HG03064 (cell line): ENCODE measurements at regions not wholly inside any gene's neighbourhood (a gene's known extent, or its start where the extent isn't known, plus 50 kb on each side); places are given as distances from the start of the nearest gene placed in this dataset.

ENCODE experiments used
- ATAC-seq: cut with Tn5 transposase; IDR thresholded peaks from one replicate; pipeline ENCODE4 v1.9.1; 2021; ENCODE audit warnings: low read depth; ENCODE audit not compliant: unreplicated experiment

GRCh38 chr16:73215678-73216377 lies 167.9 kb upstream of the ZFHX3 start:
- ATAC-seq = no peak

DNA sequence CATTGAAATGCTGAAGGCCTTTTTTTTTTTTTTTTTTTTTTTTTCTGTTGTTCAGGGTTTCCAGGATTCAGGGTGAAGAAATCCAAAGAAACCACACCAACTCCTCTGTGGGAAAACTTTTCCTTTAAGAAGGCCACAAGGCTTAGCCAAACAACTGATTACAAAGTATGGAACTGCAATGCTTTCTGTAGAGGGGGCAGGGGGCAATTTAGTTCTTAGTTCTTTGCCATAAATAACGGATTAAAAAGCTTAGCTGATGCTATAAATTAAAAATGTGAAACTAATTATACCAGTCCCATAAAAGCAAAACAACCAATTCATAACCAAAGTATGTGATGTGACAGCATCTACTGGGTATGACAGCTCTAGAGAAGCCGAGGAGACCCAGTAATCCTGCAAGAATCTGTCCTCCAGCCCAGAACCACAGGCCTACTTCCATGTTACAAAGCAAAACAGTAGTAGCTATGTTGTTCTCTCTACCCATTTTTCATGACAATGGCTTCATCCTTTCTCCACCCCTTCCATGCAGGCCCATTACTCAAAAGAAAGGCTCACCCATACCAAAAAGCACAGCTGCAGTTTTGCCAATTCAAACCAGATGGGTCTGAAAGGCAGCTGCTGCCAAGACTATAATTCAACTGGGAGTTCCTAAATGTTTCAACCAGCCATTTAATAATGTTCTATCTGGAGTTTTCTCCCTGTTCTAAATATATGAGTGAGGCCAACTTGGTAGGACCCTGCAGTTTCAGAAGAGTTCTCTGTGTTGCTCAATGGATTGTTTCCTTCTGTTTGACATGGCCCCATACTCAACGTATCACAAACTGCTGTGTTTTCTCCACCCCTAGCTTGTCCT lies 167.1 kb upstream of the ZFHX3 start:
- no peak for ATAC-seq

- ATAC-seq = no peak
These were observed 166.0 kb upstream of the ZFHX3 start for GRCh38 chr16:73213732-73214455.

- no peak for ATAC-seq
These were observed 164.5 kb upstream of the ZFHX3 start for GRCh38 chr16:73212431-73212830.

DNA sequence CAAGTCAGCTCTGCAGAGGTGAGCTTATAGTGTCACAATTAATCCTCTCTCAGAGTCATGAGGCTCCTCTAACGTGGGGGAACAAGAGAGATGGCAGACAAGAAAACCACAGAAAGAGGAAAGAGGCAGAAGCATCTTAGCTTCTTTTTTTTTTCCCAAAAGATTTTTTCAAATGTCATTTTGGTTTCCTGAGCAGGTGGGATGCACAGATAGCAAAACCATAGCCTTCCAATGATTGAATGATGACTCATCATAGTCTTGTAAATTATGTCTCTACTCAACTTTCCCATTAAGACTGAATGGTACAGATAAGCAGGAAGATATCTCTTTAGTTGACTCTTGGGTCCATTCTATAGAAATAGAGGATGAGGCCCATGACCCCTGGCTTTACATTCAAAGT lies 162.8 kb upstream of the ZFHX3 start:
- no peak for ATAC-seq

DNA sequence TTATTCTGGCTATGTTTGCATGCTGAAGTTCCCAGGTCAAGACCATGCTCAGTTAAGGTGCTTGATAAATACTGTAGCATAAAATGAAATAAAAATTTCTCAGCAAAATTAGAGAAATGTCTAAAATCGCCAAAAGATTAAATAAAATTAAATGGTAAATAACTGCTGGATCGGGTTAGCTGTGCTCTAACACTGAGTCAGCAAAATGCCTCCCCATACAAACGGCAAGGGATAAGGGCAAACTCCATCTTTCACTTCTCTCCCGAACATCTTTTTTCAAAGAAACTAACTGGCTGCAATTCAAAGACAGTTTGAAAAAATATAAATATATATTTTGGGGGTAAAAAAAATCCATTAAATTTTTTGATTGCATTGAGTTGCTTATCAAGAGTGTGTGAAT lies 162.2 kb upstream of the ZFHX3 start:
- ATAC-seq = no peak

- ATAC-seq = no peak
These were observed 161.3 kb upstream of the ZFHX3 start for GRCh38 chr16:73209190-73209589.

GRCh38 chr16:73206151-73206707 lies 158.3 kb upstream of the ZFHX3 start:
- ATAC-seq = no peak

GRCh38 chr16:73205153-73205886 lies 157.4 kb upstream of the ZFHX3 start:
- ATAC-seq = no peak

GRCh38 chr16:73204359-73205152 lies 156.6 kb upstream of the ZFHX3 start:
- ATAC-seq = no peak

DNA sequence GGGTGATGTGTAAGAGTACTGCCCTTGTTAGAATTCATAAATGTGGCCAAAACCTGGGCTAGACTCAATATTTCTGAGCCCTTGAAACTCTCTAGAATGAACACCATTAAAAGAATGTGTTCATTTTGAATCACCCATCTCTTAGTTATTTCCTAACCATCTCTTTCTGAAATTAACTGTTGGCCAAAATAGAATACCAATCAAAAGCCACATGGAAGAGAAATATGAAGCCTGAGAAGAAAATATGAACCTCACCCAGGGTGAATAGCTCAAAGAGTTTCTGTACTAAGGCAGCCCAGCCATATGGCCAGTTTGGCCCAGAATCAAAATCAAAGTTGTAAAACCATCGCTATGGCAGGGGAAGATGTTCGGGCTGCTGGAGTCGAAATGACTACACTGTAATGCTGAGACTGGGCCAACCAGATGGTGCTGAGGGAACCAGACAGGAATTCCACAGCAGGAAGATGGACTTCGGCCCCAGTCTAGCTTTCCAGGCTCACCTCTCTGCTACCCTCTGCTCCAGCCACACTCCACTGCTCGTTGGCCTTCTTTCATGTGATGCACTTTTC lies 154.3 kb upstream of the ZFHX3 start:
- no peak for ATAC-seq

GRCh38 chr16:73199214-73199613 lies 151.3 kb upstream of the ZFHX3 start:
- no peak for ATAC-seq

DNA sequence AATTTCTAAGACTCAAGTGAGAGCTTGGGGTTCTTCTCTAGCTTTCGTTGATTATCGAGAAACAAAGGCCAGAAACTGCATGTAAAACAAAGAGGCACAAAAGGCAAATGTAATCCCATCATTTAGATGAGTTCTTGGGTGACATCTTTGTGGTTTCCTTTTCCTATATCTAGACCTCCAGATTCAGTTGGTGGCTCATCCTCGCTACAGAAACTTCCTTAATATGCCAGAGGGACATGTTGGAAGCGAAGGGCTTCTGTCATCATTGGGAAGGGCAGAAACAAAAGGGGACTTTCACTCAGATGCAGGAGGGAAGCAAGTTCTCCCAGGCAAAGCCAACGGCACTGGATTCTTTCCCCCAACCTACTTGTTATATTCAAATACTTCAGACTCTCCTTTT lies 150.6 kb upstream of the ZFHX3 start:
- no peak for ATAC-seq

- no peak for ATAC-seq
These were observed 149.7 kb upstream of the ZFHX3 start for GRCh38 chr16:73197598-73197997.

DNA sequence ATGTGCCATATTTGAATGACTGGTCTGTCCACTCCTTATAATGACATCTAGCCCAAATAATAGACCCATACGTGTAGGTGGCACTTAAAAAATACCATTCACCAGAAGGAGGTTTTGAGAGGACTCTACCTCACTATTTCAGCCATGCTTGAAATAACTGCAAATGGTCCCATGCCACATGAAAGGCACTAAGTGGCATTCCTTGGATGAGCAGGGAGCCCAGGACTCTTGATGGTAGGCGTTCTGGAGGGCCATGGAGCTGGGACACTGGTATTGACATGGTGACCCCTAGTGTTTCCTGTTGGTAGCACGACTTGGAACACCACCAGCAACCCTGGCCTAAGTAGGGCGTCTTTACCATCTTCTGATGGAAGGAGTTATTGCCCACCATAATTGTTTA lies 148.7 kb upstream of the ZFHX3 start:
- ATAC-seq = no peak

GRCh38 chr16:73193464-73193863 lies 145.5 kb upstream of the ZFHX3 start:
- ATAC-seq = no peak

GRCh38 chr16:73192232-73192894 lies 144.4 kb upstream of the ZFHX3 start:
- ATAC-seq = no peak

DNA sequence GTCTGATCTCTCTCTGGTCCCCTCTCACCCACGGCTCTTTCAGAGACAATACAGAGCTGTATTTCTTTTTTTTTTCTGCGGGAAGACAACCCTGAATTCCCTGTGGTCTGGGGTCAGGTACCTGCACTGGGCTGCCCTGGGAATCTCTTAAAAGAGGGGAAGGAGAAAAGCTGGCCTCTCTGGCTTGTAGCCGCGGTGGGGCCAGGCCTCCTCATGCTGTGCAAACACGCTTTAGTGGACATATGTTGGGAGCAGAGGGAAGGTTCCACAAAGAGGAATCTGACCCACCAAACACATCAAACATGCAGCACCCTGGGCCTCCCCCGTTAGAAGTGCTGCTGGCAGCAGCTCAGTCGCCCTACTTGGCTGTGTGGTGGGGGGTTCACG lies 143.7 kb upstream of the ZFHX3 start:
- no peak for ATAC-seq
